Tibial nerve (tissue), 4 donors: ENCODE measurements at regions not wholly inside any gene's neighbourhood (a gene's known extent, or its start where the extent isn't known, plus 50 kb on each side); places are given as distances from the start of the nearest gene placed in this dataset.

Source experiments
- DNase-seq, 2 donors: peaks; one replicate each; pipeline ENCODE4 v3.0.0-alpha.2; 2019; ENCODE audit warnings: low spot score in 2 of 2
- H3K27ac ChIP-seq, 4 donors: fragments of 200-600 bp; sonication (generic) in 3 of 4; one replicate each; pipeline ENCODE4 v1.5.1; 2017 to 2019; ENCODE audit warnings: mild to moderate bottlenecking in 1 of 4
- H3K27me3 ChIP-seq, 2 donors: fragments of 200-600 bp; sonication (generic) in 1 of 2; one replicate each; pipeline versions ENCODE4 v1.5.1 to v1.6.0; 2017 to 2019
- H3K36me3 ChIP-seq, 3 donors: fragments of 200-600 bp; sonication (generic); one replicate each; pipeline ENCODE4 v1.5.1; 2018 to 2019
- H3K4me1 ChIP-seq, 4 donors: fragments of 200-600 bp; sonication (generic) in 3 of 4; one replicate each; pipeline ENCODE4 v1.5.1; 2017 to 2019
- H3K4me3 ChIP-seq, 4 donors: fragments of 200-600 bp; sonication (generic) in 3 of 4; one replicate each; pipeline ENCODE4 v1.5.1; 2017 to 2019; ENCODE audit warnings: mild to moderate bottlenecking in 1 of 4, moderate library complexity in 1 of 4
- H3K9me3 ChIP-seq, 4 donors: fragments of 200-600 bp; sonication (generic) in 3 of 4; one replicate each; pipeline ENCODE4 v1.5.1; 2017 to 2019
- CTCF ChIP-seq, 5 experiments: fragments of 200-600 bp in 3 of 5; fragments of 450-650 bp in 2 of 5; sonication (generic) in 3 of 5; IDR thresholded peaks; one replicate each; pipeline ENCODE4 v1.5.1; 2016 to 2019; ENCODE audit warnings: antibody characterized with exemption in 5 of 5, mild to moderate bottlenecking in 3 of 5, moderate library complexity in 2 of 5
- EP300 ChIP-seq, 2 donors: sonication (generic); formaldehyde crosslinking; IDR thresholded peaks; one replicate each; pipeline ENCODE4 v1.6.1; 2017; ENCODE audit warnings: antibody characterized with exemption in 2 of 2, mild to moderate bottlenecking in 1 of 2
- POLR2A ChIP-seq, 2 donors: fragments of 450-650 bp; IDR thresholded peaks; one replicate each; pipeline ENCODE4 v1.6.1; 2017; ENCODE audit warnings: antibody characterized with exemption in 2 of 2, mild to moderate bottlenecking in 2 of 2, moderate library complexity in 2 of 2
- WGBS, 2 donors: methylation state at CpG; one replicate each; pipeline ENCODE4 v1.1.5; 2018; 5-methylcytosine and 5-hydroxymethylcytosine counted together

GRCh38 chr2:193796847-193797246, 1602.1 kb upstream of the TMEFF2 start:
- Histone ChIP-seq H3K27ac (no peak overlapping the region), H3K36me3 (no peaks in the 10 kb centered on the region), H3K27me3 (no peaks in the 10 kb centered on the region), H3K9me3 (no peaks in the 10 kb centered on the region), H3K4me1 (no peaks in the 10 kb centered on the region), H3K4me3 (no peak overlapping the region)
- 57 to 67% methylated on average over 1 of the region's 1 CpG for WGBS, 2 donors
- TF ChIP-seq EP300 (IDR thresholded peaks at IDR 0.05) (no peak), POLR2A (IDR thresholded peaks at IDR 0.05) (no peak), CTCF (IDR thresholded peaks at IDR 0.05) (no peak)
- no peak for DNase-seq

- Histone ChIP-seq H3K27me3 (no peaks in the 10 kb centered on the region), H3K4me1 (no peaks in the 10 kb centered on the region), H3K9me3 (no peaks in the 10 kb centered on the region), H3K27ac (no peak overlapping the region), H3K36me3 (no peaks in the 10 kb centered on the region), H3K4me3 (no peak overlapping the region)
- 59 to 62% methylated on average over 6 of the region's 6 CpGs for WGBS, 2 donors
- DNase-seq = no peak
- TF ChIP-seq EP300 (IDR thresholded peaks at IDR 0.05) = no peak
- no peak for TF ChIP-seq CTCF (IDR thresholded peaks at IDR 0.05)
- TF ChIP-seq POLR2A (IDR thresholded peaks at IDR 0.05) = no peak
Measured at GRCh38 chr2:193793914-193794313, 1599.2 kb upstream of the TMEFF2 start.

GRCh38 chr2:193783681-193784080, 1588.9 kb upstream of the TMEFF2 start:
- Histone ChIP-seq H3K27ac (no peak overlapping the region), H3K4me3 (no peak overlapping the region), H3K4me1 (no peaks in the 10 kb centered on the region), H3K27me3 (no peaks in the 10 kb centered on the region), H3K9me3 (no peaks in the 10 kb centered on the region), H3K36me3 (no peaks in the 10 kb centered on the region)
- DNase-seq = no peak
- TF ChIP-seq EP300 (IDR thresholded peaks at IDR 0.05) (no peak), CTCF (IDR thresholded peaks at IDR 0.05) (no peak), POLR2A (IDR thresholded peaks at IDR 0.05) (no peak)
- 38 to 56% methylated on average over 2 of the region's 2 CpGs for WGBS, 2 donors

GRCh38 chr2:193778293-193778692, 1583.6 kb upstream of the TMEFF2 start:
- no peak overlapping the region for H3K27ac ChIP-seq
- TF ChIP-seq CTCF (IDR thresholded peaks at IDR 0.05) (no peak), EP300 (IDR thresholded peaks at IDR 0.05) (no peak), POLR2A (IDR thresholded peaks at IDR 0.05) (no peak)
- no peak for DNase-seq
- no peaks in the 10 kb centered on the region for H3K27me3 ChIP-seq
- no peak overlapping the region for H3K4me3 ChIP-seq
- no peaks in the 10 kb centered on the region for H3K4me1 ChIP-seq
- no peaks in the 10 kb centered on the region for H3K9me3 ChIP-seq
- H3K36me3 ChIP-seq = no peaks in the 10 kb centered on the region
- 92 to 95% methylated on average over 4 of the region's 4 CpGs for WGBS, 2 donors

- no peaks in the 10 kb centered on the region for H3K4me1 ChIP-seq
- TF ChIP-seq EP300 (IDR thresholded peaks at IDR 0.05) = no peak
- TF ChIP-seq CTCF (IDR thresholded peaks at IDR 0.05) = no peak
- no peak for TF ChIP-seq POLR2A (IDR thresholded peaks at IDR 0.05)
- no peaks in the 10 kb centered on the region for H3K9me3 ChIP-seq
- no peak overlapping the region for H3K4me3 ChIP-seq
- 72 to 80% methylated on average over 1 of the region's 1 CpG for WGBS, 2 donors
- H3K36me3 ChIP-seq = no peaks in the 10 kb centered on the region
- H3K27me3 ChIP-seq = no peaks in the 10 kb centered on the region
- no peak for DNase-seq
- no peak overlapping the region for H3K27ac ChIP-seq
Measured at GRCh38 chr2:193776988-193777387, 1582.3 kb upstream of the TMEFF2 start.
